HepG2 (cell line): ENCODE measurements at regions not wholly inside any gene's neighbourhood (a gene's known extent, or its start where the extent isn't known, plus 50 kb on each side); places are given as distances from the start of the nearest gene placed in this dataset.

Experiments
- ATAC-seq: fragments of 200-7000 bp; cut with Tn5 transposase; 3 replicates; pipeline ENCODE4 v1.9.1; 2020; ENCODE audit warnings: mild to moderate bottlenecking, moderate library complexity
- BruUV-seq: library from RNA; stranded (reverse); fragments of 400-500 nt; replicated peaks from 2 replicates; lab custom pipeline; 2021; lab: Mats Ljungman, UMichigan
- CTCF ChIA-PET: fragments of 300-600 bp; formaldehyde crosslinking; extraction: SDS; loops from one replicate; lab custom pipeline; 2021; ENCODE audit warnings: low total read pairs, inconsistent platforms, low intra/inter-chr PET ratio; lab: Yijun Ruan, JAX
- POLR2A ChIA-PET: fragments of 350-600 bp; sonication (Branson Sonifier 250); formaldehyde crosslinking; loops from one replicate; lab custom pipeline; 2020; ENCODE audit warnings: antibody characterized with exemption, inconsistent platforms; lab: Yijun Ruan, JAX
- DNase-seq: peaks from one replicate; pipeline ENCODE4 v3.0.0-alpha.2; 2015; ENCODE audit warnings: low spot score
- FAIRE-seq: peaks from 3 replicates; lab custom pipeline; 2011; peaks lifted over from hg19 to GRCh38; lab: Jason Lieb, UNC
- H2AFZ ChIP-seq: one replicate; pipeline ENCODE4 v1.6.1; 2011; ENCODE audit warnings: low read length, inconsistent platforms
- H3K27ac ChIP-seq: fragments of 300-600 bp; 3 replicates; pipeline ENCODE4 v1.8.0; 2011; ENCODE audit warnings: mixed run types, mild to moderate bottlenecking, mixed read lengths, low read length, inconsistent platforms; ENCODE audit not compliant: insufficient read depth; ENCODE audit errors: extremely low read length
- H3K27me3 ChIP-seq, 2 experiments: fragments of 200-600 bp in 1 of 2; 2 replicates in 1 of 2; 3 replicates in 1 of 2; pipeline versions ENCODE4 v1.6.0 to v1.8.0; 2011; ENCODE audit warnings: low read length in 2 of 2, mild to moderate bottlenecking in 2 of 2, moderate library complexity in 2 of 2, inconsistent platforms in 1 of 2; ENCODE audit not compliant: insufficient read depth in 2 of 2, control insufficient read depth in 1 of 2
- H3K36me3 ChIP-seq, 2 experiments: fragments of 200-600 bp in 1 of 2; replicated peaks in 1 of 2; 2 replicates in 1 of 2; 3 replicates in 1 of 2; pipeline versions ENCODE4 v1.5.1 to v1.8.0; 2011; ENCODE audit warnings: low read length in 2 of 2, inconsistent platforms in 1 of 2; ENCODE audit not compliant: insufficient read depth in 2 of 2, control insufficient read depth in 1 of 2
- H3K4me1 ChIP-seq: 2 replicates; pipeline ENCODE4 v1.5.1; 2012; ENCODE audit warnings: low read length, inconsistent platforms; ENCODE audit not compliant: insufficient read depth
- H3K4me2 ChIP-seq: 2 replicates; pipeline ENCODE4 v1.6.0; 2011; ENCODE audit warnings: low read depth, low read length, inconsistent platforms
- H3K4me3 ChIP-seq, 3 experiments: fragments of 200-600 bp in 1 of 3; sonication (generic), shearing (Covaris generic) in 1 of 3; replicated peaks in 1 of 3; 2 replicates each; pipeline ENCODE4 v1.5.1; 2011 to 2016; ENCODE audit warnings: low read length in 3 of 3, inconsistent platforms in 2 of 3, low read depth in 2 of 3, mild to moderate bottlenecking in 2 of 3, control low read depth in 1 of 3, mixed read lengths in 1 of 3; ENCODE audit not compliant: insufficient read depth in 1 of 3
- H3K79me2 ChIP-seq: one replicate; pipeline ENCODE4 v1.6.1; 2011; ENCODE audit warnings: low read length, inconsistent platforms; ENCODE audit not compliant: insufficient read depth
- H3K9ac ChIP-seq: 2 replicates; pipeline ENCODE4 v1.6.0; 2011; ENCODE audit warnings: mild to moderate bottlenecking, low read depth, low read length, inconsistent platforms; ENCODE audit not compliant: insufficient read depth
- H3K9me3 ChIP-seq: 2 replicates; pipeline ENCODE4 v1.5.1; 2012; ENCODE audit warnings: mild to moderate bottlenecking, low read length
- H4K20me1 ChIP-seq: 2 replicates; pipeline ENCODE4 v1.6.0; 2011; ENCODE audit warnings: inconsistent platforms, mild to moderate bottlenecking, low read length, moderate library complexity; ENCODE audit not compliant: insufficient read depth
- AKNA ChIP-seq: sonication (generic); formaldehyde crosslinking; IDR thresholded peaks from 2 replicates; pipeline ENCODE4 v1.4.0; 2020; ENCODE audit warnings: missing genetic modification reagents, borderline replicate concordance
- ASH2L ChIP-seq: fragments of 300-600, 200-600 bp; sonication (generic); IDR thresholded peaks from 2 replicates; pipeline ENCODE4 v1.7.0; 2017; ENCODE audit warnings: low read depth, mild to moderate bottlenecking, moderate library complexity, mixed read lengths, low read length; ENCODE audit not compliant: insufficient read length
- BRCA1 ChIP-seq: sonication (generic); formaldehyde crosslinking; IDR thresholded peaks from 2 replicates; pipeline ENCODE4 v1.4.0; 2020; ENCODE audit warnings: missing genetic modification reagents
- MAFG ChIP-seq: sonication (generic); formaldehyde crosslinking; IDR thresholded peaks from 2 replicates; pipeline ENCODE4 v1.5.1; 2020; ENCODE audit warnings: mild to moderate bottlenecking, missing genetic modification reagents
- MIXL1 ChIP-seq: IDR thresholded peaks from 2 replicates; pipeline ENCODE4 v1.6.1; 2016
- MTA3 ChIP-seq: sonication (generic); formaldehyde crosslinking; IDR thresholded peaks from 2 replicates; pipeline ENCODE4 v1.4.0; 2020; ENCODE audit warnings: missing genetic modification reagents
- NCOA2 ChIP-seq: sonication (generic); formaldehyde crosslinking; IDR thresholded peaks from 2 replicates; pipeline ENCODE4 v1.8.0; 2022; ENCODE audit warnings: inconsistent platforms
- NR2C2 ChIP-seq: sonication (generic); formaldehyde crosslinking; IDR thresholded peaks from 2 replicates; pipeline ENCODE4 v1.4.0; 2020; ENCODE audit warnings: missing genetic modification reagents, mild to moderate bottlenecking, moderate library complexity, borderline replicate concordance
- POLR2G ChIP-seq: fragments of 200-400 bp; formaldehyde crosslinking; IDR thresholded peaks from 2 replicates; pipeline ENCODE4 v1.6.1; 2018; ENCODE audit warnings: mild to moderate bottlenecking, low read depth, low read length, moderate library complexity
- RXRB ChIP-seq: IDR thresholded peaks from 2 replicates; pipeline ENCODE4 v1.6.1; 2016; ENCODE audit warnings: borderline replicate concordance, missing genetic modification reagents, missing compliant biosample characterization
- SRF ChIP-seq: IDR thresholded peaks from 2 replicates; pipeline ENCODE4 v1.6.1; 2011; ENCODE audit warnings: mild to moderate bottlenecking, low read depth, low read length, moderate library complexity
- THYN1 ChIP-seq: sonication (generic); formaldehyde crosslinking; IDR thresholded peaks from 2 replicates; pipeline ENCODE4 v1.8.1; 2023; ENCODE audit warnings: low read depth, mild to moderate bottlenecking, moderate library complexity, missing genetic modification reagents, borderline replicate concordance
- ZMYM4 ChIP-seq: sonication (generic); formaldehyde crosslinking; IDR thresholded peaks from 2 replicates; pipeline ENCODE4 v1.8.1; 2023; ENCODE audit warnings: mild to moderate bottlenecking, missing genetic modification reagents
- ZNF225 ChIP-seq: sonication (generic); formaldehyde crosslinking; IDR thresholded peaks from 2 replicates; pipeline ENCODE4 v1.4.0; 2020; ENCODE audit warnings: mild to moderate bottlenecking, missing genetic modification reagents
- ZNF33A ChIP-seq: sonication (generic); formaldehyde crosslinking; IDR thresholded peaks from 2 replicates; pipeline ENCODE4 v1.5.1; 2020; ENCODE audit warnings: missing genetic modification reagents, mild to moderate bottlenecking, moderate library complexity, borderline replicate concordance
- ZNF772 ChIP-seq: sonication (generic); formaldehyde crosslinking; IDR thresholded peaks from 2 replicates; pipeline ENCODE4 v1.5.0; 2020; ENCODE audit warnings: mild to moderate bottlenecking, missing genetic modification reagents
- ZNF784 ChIP-seq: sonication (generic); formaldehyde crosslinking; IDR thresholded peaks from 2 replicates; pipeline ENCODE4 v1.5.1; 2020; ENCODE audit warnings: missing genetic modification reagents, mild to moderate bottlenecking, borderline replicate concordance
- WGBS: methylation state at CpG from one replicate; pipeline ENCODE4 v1.1.6; 2017; ENCODE audit warnings: low lambda C conversion rate; 5-methylcytosine and 5-hydroxymethylcytosine counted together
- in situ Hi-C: cut with HindIII; loops from 2 replicates; pipeline ENCODE4 v1.10.0; 2017; ENCODE audit warnings: low pct_unique_long_range_greater_than_20kb; ENCODE audit not compliant: extremely low pct_ligation_motif_present
- intact Hi-C: fragments of 100-400 bp; cut with micrococcal nuclease; formaldehyde crosslinking; loops from one replicate; pipeline ENCODE4 v1.10.0; 2022; ENCODE audit not compliant: unreplicated experiment
- TF ChIP-seq, protein P1 (sequence below): sonication (generic); formaldehyde crosslinking; IDR thresholded peaks from 2 replicates; pipeline ENCODE4 v1.4.0; 2020; ENCODE audit warnings: missing genetic modification reagents

GRCh38 chr2:155315768-155316167, 617.3 kb downstream of the KCNJ3 start:
- CTCF ChIA-PET = no interaction called here
- no peaks in the 10 kb centered on the region for H3K36me3 ChIP-seq
- no peak for FAIRE-seq
- no peaks in the 10 kb centered on the region for H4K20me1 ChIP-seq
- in situ Hi-C loops (no loop called here), intact Hi-C loops (no loop called here)
- no peak overlapping the region for H3K27ac ChIP-seq
- POLR2A ChIA-PET = no interaction called here
- TF ChIP-seq RXRB (CRISPR knock-in tag) (no peak), MIXL1 (CRISPR knock-in tag) (no peak), ZNF772 (CRISPR knock-in tag) (no peak), ZNF225 (CRISPR knock-in tag) (no peak), ASH2L (no peak), MTA3 (CRISPR knock-in tag) (no peak), NCOA2 (CRISPR knock-in tag) (no peak), ZNF33A (CRISPR knock-in tag) (no peak), NR2C2 (CRISPR knock-in tag) (no peak), MAFG (no peak), POLR2G (no peak), ZMYM4 (no peak), SRF (no peak), ZNF784 (no peak), AKNA (CRISPR knock-in tag) (no peak), BRCA1 (CRISPR knock-in tag) (no peak), THYN1 (no peak)
- TF ChIP-seq, protein P1, sequence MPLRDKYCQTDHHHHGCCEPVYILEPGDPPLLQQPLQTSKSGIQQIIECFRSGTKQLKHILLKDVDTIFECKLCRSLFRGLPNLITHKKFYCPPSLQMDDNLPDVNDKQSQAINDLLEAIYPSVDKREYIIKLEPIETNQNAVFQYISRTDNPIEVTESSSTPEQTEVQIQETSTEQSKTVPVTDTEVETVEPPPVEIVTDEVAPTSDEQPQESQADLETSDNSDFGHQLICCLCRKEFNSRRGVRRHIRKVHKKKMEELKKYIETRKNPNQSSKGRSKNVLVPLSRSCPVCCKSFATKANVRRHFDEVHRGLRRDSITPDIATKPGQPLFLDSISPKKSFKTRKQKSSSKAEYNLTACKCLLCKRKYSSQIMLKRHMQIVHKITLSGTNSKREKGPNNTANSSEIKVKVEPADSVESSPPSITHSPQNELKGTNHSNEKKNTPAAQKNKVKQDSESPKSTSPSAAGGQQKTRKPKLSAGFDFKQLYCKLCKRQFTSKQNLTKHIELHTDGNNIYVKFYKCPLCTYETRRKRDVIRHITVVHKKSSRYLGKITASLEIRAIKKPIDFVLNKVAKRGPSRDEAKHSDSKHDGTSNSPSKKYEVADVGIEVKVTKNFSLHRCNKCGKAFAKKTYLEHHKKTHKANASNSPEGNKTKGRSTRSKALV = no peak
- TF ChIP-seq, all 625 proteins: peak for 0
- H3K9ac ChIP-seq = no peak overlapping the region
- no peaks in the 10 kb centered on the region for H3K79me2 ChIP-seq
- DNase-seq = no peak
- BruUV-seq = no TSS peak
- no peak for ATAC-seq
- H3K9me3 ChIP-seq = no peaks in the 10 kb centered on the region
- no peak overlapping the region for H2AFZ ChIP-seq
- H3K27me3 ChIP-seq = no peaks in the 10 kb centered on the region
- no peaks in the 10 kb centered on the region for H3K4me1 ChIP-seq
- no peak overlapping the region for H3K4me2 ChIP-seq
- no peak overlapping the region for H3K4me3 ChIP-seq
- 0% methylated on average over 2 of the region's 2 CpGs for WGBS
